ENCODE measurements at regions not wholly inside any gene's neighbourhood (a gene's known extent, or its start where the extent isn't known, plus 50 kb on each side); places are given as distances from the start of the nearest gene placed in this dataset.

GRCh38 chr13:37366044-37366770 lies 232.4 kb downstream of the POSTN start:
- TF ChIP-seq TCF12 (IDR thresholded peaks at IDR 0.05; ENCODE audit: low read depth) (no peak), TAF1 (IDR thresholded peaks at IDR 0.05; ENCODE audit: low read depth) (no peak), EGR1 (IDR thresholded peaks at IDR 0.05) (no peak), ZBTB7A (IDR thresholded peaks at IDR 0.05; ENCODE audit: low read depth) (no peak), CEBPB (IDR thresholded peaks at IDR 0.05) (no peak), YY1 (IDR thresholded peaks at IDR 0.05; ENCODE audit: low read depth) (no peak)
- TF ChIP-seq, protein P1, sequence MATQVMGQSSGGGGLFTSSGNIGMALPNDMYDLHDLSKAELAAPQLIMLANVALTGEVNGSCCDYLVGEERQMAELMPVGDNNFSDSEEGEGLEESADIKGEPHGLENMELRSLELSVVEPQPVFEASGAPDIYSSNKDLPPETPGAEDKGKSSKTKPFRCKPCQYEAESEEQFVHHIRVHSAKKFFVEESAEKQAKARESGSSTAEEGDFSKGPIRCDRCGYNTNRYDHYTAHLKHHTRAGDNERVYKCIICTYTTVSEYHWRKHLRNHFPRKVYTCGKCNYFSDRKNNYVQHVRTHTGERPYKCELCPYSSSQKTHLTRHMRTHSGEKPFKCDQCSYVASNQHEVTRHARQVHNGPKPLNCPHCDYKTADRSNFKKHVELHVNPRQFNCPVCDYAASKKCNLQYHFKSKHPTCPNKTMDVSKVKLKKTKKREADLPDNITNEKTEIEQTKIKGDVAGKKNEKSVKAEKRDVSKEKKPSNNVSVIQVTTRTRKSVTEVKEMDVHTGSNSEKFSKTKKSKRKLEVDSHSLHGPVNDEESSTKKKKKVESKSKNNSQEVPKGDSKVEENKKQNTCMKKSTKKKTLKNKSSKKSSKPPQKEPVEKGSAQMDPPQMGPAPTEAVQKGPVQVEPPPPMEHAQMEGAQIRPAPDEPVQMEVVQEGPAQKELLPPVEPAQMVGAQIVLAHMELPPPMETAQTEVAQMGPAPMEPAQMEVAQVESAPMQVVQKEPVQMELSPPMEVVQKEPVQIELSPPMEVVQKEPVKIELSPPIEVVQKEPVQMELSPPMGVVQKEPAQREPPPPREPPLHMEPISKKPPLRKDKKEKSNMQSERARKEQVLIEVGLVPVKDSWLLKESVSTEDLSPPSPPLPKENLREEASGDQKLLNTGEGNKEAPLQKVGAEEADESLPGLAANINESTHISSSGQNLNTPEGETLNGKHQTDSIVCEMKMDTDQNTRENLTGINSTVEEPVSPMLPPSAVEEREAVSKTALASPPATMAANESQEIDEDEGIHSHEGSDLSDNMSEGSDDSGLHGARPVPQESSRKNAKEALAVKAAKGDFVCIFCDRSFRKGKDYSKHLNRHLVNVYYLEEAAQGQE (IDR thresholded peaks at IDR 0.05; ENCODE audit: low read depth): no peak

DNA sequence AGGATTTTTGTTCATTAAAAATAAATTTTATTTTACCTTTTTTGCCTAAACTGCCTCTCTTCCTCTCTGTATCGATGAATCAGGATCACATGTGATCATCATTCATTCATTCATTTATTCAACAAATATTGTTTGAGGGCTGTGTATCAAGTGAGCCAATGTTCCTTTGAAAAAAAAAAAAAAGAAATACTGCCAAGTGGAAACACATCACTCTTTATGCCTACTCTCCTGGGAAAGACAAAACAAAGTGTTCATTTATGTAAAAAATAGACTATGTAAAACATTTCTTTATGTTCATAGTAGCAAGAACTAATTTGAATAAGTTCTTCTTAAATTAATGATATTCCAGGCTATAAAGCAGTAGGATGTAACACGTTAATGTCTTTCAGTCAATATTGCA lies 233.1 kb downstream of the POSTN start:
- TF ChIP-seq CREB1 (IDR thresholded peaks at IDR 0.05; ENCODE audit: low read depth) (no peak), TEAD4 (IDR thresholded peaks at IDR 0.05) (no peak), MAX (IDR thresholded peaks at IDR 0.05) (no peak), YY1 (IDR thresholded peaks at IDR 0.05; ENCODE audit: low read depth) (no peak), EGR1 (IDR thresholded peaks at IDR 0.05) (no peak), TCF12 (IDR thresholded peaks at IDR 0.05; ENCODE audit: low read depth) (no peak), EP300 (IDR thresholded peaks at IDR 0.05; ENCODE audit: borderline replicate concordance) (no peak)

- TF ChIP-seq EP300 (IDR thresholded peaks at IDR 0.05; ENCODE audit: borderline replicate concordance) (no peak), YY1 (IDR thresholded peaks at IDR 0.05; ENCODE audit: low read depth) (no peak), TCF12 (IDR thresholded peaks at IDR 0.05; ENCODE audit: low read depth) (no peak), CEBPB (IDR thresholded peaks at IDR 0.05) (no peak), EGR1 (IDR thresholded peaks at IDR 0.05) (no peak), RAD21 (IDR thresholded peaks at IDR 0.05; ENCODE audit: low read depth) (no peak), USF1 (IDR thresholded peaks at IDR 0.05) (no peak), FOXM1 (IDR thresholded peaks at IDR 0.05; ENCODE audit: borderline replicate concordance, low read depth) (no peak), TEAD4 (IDR thresholded peaks at IDR 0.05) (no peak), ZBTB7A (IDR thresholded peaks at IDR 0.05; ENCODE audit: low read depth) (no peak)
- TF ChIP-seq, protein P1 (IDR thresholded peaks at IDR 0.05; ENCODE audit: low read depth): no peak
These were observed 233.6 kb downstream of the POSTN start for GRCh38 chr13:37364956-37365355.

GRCh38 chr13:37364007-37364406 lies 234.6 kb downstream of the POSTN start:
- TF ChIP-seq CEBPB (IDR thresholded peaks at IDR 0.05): no peak
- no peak for TF ChIP-seq CREB1 (IDR thresholded peaks at IDR 0.05; ENCODE audit: low read depth)
- no peak for TF ChIP-seq YY1 (IDR thresholded peaks at IDR 0.05; ENCODE audit: low read depth)
- TF ChIP-seq NFIC (IDR thresholded peaks at IDR 0.05): no peak
- no peak for TF ChIP-seq MAX (IDR thresholded peaks at IDR 0.05)
- TF ChIP-seq, protein P1 (IDR thresholded peaks at IDR 0.05; ENCODE audit: low read depth): no peak
- no peak for TF ChIP-seq TEAD4 (IDR thresholded peaks at IDR 0.05)
- no peak for TF ChIP-seq EP300 (IDR thresholded peaks at IDR 0.05; ENCODE audit: borderline replicate concordance)
- no peak for TF ChIP-seq TAF1 (IDR thresholded peaks at IDR 0.05; ENCODE audit: low read depth)
- no peak for TF ChIP-seq EGR1 (IDR thresholded peaks at IDR 0.05)

- no peak for TF ChIP-seq YY1 (IDR thresholded peaks at IDR 0.05; ENCODE audit: low read depth)
- TF ChIP-seq NFIC (IDR thresholded peaks at IDR 0.05): no peak
- no peak for TF ChIP-seq ZBTB7A (IDR thresholded peaks at IDR 0.05; ENCODE audit: low read depth)
- no peak for TF ChIP-seq TEAD4 (IDR thresholded peaks at IDR 0.05)
- no peak for TF ChIP-seq EGR1 (IDR thresholded peaks at IDR 0.05)
- no peak for TF ChIP-seq FOXM1 (IDR thresholded peaks at IDR 0.05; ENCODE audit: borderline replicate concordance, low read depth)
- TF ChIP-seq TCF12 (IDR thresholded peaks at IDR 0.05; ENCODE audit: low read depth): no peak
- no peak for TF ChIP-seq CEBPB (IDR thresholded peaks at IDR 0.05)
- TF ChIP-seq MAX (IDR thresholded peaks at IDR 0.05): no peak
- no peak for TF ChIP-seq RAD21 (IDR thresholded peaks at IDR 0.05; ENCODE audit: low read depth)
- TF ChIP-seq CREB1 (IDR thresholded peaks at IDR 0.05; ENCODE audit: low read depth): no peak
- no peak for TF ChIP-seq EP300 (IDR thresholded peaks at IDR 0.05; ENCODE audit: borderline replicate concordance)
- no peak for TF ChIP-seq TAF1 (IDR thresholded peaks at IDR 0.05; ENCODE audit: low read depth)
These were observed 237.0 kb downstream of the POSTN start for GRCh38 chr13:37361608-37362007.

All from Ishikawa (cell line).